ENCODE measurements at regions not wholly inside any gene's neighbourhood (a gene's known extent, or its start where the extent isn't known, plus 50 kb on each side); places are given as distances from the start of the nearest gene placed in this dataset.

DNA sequence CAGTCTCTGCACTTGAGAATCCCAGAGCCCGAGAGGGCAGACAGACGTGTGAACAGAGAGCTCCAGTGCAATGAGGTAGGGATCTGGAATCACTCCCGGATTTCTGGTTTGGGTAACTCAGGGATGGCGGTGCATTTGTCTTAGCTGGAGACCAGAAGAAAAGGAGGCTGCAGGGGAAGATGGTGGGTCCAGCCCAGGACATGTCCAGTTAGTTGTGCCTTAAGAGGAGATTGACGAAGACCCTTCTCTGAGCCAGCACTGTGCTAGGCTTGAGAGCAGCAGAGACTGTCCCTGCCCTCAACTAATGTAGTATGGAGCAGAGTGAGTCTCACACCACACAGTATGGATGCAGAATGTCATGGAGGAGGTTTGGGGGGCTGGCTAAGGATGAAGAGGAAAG lies 150.6 kb upstream of the COPS8 start:
- Mint-ChIP-seq H3K36me3 (ENCODE audit: unreplicated experiment) (no peaks in the 10 kb centered on the region), H3K4me3 (ENCODE audit: unreplicated experiment) (no peak overlapping the region), H3K9me3 (ENCODE audit: unreplicated experiment) (peaks cover 5% of the 10 kb centered on the region), H3K27ac (ENCODE audit: unreplicated experiment) (no peak overlapping the region), H3K27me3 (ENCODE audit: unreplicated experiment) (peaks cover 62% of the 10 kb centered on the region), H3K4me1 (ENCODE audit: unreplicated experiment) (no peaks in the 10 kb centered on the region)
- TF ChIP-seq, protein P1, sequence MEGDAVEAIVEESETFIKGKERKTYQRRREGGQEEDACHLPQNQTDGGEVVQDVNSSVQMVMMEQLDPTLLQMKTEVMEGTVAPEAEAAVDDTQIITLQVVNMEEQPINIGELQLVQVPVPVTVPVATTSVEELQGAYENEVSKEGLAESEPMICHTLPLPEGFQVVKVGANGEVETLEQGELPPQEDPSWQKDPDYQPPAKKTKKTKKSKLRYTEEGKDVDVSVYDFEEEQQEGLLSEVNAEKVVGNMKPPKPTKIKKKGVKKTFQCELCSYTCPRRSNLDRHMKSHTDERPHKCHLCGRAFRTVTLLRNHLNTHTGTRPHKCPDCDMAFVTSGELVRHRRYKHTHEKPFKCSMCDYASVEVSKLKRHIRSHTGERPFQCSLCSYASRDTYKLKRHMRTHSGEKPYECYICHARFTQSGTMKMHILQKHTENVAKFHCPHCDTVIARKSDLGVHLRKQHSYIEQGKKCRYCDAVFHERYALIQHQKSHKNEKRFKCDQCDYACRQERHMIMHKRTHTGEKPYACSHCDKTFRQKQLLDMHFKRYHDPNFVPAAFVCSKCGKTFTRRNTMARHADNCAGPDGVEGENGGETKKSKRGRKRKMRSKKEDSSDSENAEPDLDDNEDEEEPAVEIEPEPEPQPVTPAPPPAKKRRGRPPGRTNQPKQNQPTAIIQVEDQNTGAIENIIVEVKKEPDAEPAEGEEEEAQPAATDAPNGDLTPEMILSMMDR (IDR thresholded peaks at IDR 0.05): no peak
- peak; percentile 62 for DNase-seq (ENCODE audit: extremely low spot score, unreplicated experiment)

DNA sequence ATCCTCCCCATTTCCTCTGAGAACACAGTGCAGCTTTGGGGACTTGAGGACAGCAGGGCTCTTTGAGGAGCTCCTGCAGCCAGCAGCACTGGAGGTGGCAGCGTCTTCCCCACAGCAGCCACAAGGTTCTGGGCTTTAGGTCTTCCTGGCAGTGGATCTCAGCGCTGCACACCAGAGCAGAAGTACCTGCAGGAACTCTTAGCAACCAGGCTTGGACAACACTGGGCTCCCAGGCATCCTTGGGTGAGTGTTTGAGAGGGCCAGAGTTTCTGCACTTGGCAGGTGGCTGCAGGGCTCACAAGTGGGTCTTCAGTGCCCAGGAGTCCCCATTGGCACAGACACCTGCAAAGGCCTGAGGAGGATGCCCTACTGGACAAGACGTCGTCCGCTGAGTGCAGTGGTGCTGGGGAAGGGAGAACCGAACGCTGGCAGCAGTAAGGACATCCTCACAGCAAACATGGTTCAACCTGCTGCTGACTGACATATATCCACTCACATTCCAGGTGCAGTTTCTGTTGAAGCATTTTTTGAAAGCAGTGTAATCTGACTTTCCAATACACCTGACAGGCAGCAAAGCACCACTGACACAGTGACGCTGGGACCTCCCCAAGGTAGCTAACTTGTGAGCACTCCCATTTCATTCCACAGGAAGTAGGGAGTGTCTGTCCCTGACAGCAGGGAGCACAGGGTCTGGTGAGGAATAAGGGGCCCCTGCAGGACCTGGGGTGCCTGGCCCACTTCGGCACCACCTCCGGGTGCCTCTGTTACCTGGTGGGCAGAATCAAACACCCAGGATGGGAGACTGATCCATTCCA lies 149.9 kb upstream of the COPS8 start:
- no peaks in the 10 kb centered on the region for H3K36me3 Mint-ChIP-seq (ENCODE audit: unreplicated experiment)
- peaks cover 58% of the 10 kb centered on the region for H3K27me3 Mint-ChIP-seq (ENCODE audit: unreplicated experiment)
- H3K9me3 Mint-ChIP-seq (ENCODE audit: unreplicated experiment): peaks cover 5% of the 10 kb centered on the region
- no peak overlapping the region for H3K27ac Mint-ChIP-seq (ENCODE audit: unreplicated experiment)
- H3K4me1 Mint-ChIP-seq (ENCODE audit: unreplicated experiment): no peaks in the 10 kb centered on the region
- DNase-seq (ENCODE audit: extremely low spot score, unreplicated experiment): no peak
- TF ChIP-seq, protein P1 (IDR thresholded peaks at IDR 0.05): no peak
- H3K4me3 Mint-ChIP-seq (ENCODE audit: unreplicated experiment): no peak overlapping the region

GRCh38 chr2:236936446-236936940 lies 149.2 kb upstream of the COPS8 start:
- Mint-ChIP-seq H3K27ac (ENCODE audit: unreplicated experiment) (no peak overlapping the region), H3K4me1 (ENCODE audit: unreplicated experiment) (no peaks in the 10 kb centered on the region), H3K9me3 (ENCODE audit: unreplicated experiment) (peaks cover 5% of the 10 kb centered on the region), H3K36me3 (ENCODE audit: unreplicated experiment) (no peaks in the 10 kb centered on the region), H3K27me3 (ENCODE audit: unreplicated experiment) (peaks cover 56% of the 10 kb centered on the region), H3K4me3 (ENCODE audit: unreplicated experiment) (no peak overlapping the region)
- TF ChIP-seq, protein P1 (IDR thresholded peaks at IDR 0.05): no peak
- DNase-seq (ENCODE audit: extremely low spot score, unreplicated experiment): no peak

DNA sequence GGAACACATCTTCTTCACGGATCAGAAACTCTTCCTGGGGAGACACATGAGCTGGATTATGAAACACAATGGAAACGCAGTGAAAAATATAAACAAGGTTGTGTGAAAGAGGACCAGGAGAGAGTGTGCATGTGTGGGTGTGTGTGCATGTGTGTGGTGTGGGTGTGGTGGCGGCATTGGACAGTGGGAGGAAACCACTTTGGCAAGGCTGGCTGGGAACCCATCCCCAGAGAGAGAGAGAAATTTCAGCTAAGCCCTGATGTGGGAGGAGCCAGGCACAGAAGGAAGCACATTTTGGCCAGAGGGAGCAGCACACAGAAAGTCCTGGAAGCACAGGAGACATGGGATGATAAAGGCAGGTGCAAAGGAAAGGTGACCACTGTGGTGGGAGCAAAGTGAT lies 147.6 kb upstream of the COPS8 start:
- peaks cover 49% of the 10 kb centered on the region for H3K27me3 Mint-ChIP-seq (ENCODE audit: unreplicated experiment)
- TF ChIP-seq, protein P1 (IDR thresholded peaks at IDR 0.05): no peak
- no peak overlapping the region for H3K4me3 Mint-ChIP-seq (ENCODE audit: unreplicated experiment)
- H3K4me1 Mint-ChIP-seq (ENCODE audit: unreplicated experiment): no peaks in the 10 kb centered on the region
- no peak for DNase-seq (ENCODE audit: extremely low spot score, unreplicated experiment)
- H3K9me3 Mint-ChIP-seq (ENCODE audit: unreplicated experiment): no peaks in the 10 kb centered on the region
- no peak overlapping the region for H3K27ac Mint-ChIP-seq (ENCODE audit: unreplicated experiment)
- no peaks in the 10 kb centered on the region for H3K36me3 Mint-ChIP-seq (ENCODE audit: unreplicated experiment)

GRCh38 chr2:236939271-236939670 lies 146.4 kb upstream of the COPS8 start:
- Mint-ChIP-seq H3K27ac (ENCODE audit: unreplicated experiment) (no peak overlapping the region), H3K4me1 (ENCODE audit: unreplicated experiment) (no peaks in the 10 kb centered on the region), H3K36me3 (ENCODE audit: unreplicated experiment) (no peaks in the 10 kb centered on the region), H3K27me3 (ENCODE audit: unreplicated experiment) (peaks cover 53% of the 10 kb centered on the region), H3K9me3 (ENCODE audit: unreplicated experiment) (no peaks in the 10 kb centered on the region), H3K4me3 (ENCODE audit: unreplicated experiment) (no peak overlapping the region)
- TF ChIP-seq, protein P1 (IDR thresholded peaks at IDR 0.05): no peak
- peak; percentile 40 for DNase-seq (ENCODE audit: extremely low spot score, unreplicated experiment)

Data from osteocyte (in vitro differentiated cells).